ENCODE measurements at regions not wholly inside any gene's neighbourhood (a gene's known extent, or its start where the extent isn't known, plus 50 kb on each side); places are given as distances from the start of the nearest gene placed in this dataset.

- TF ChIP-seq POLR2A (IDR thresholded peaks at IDR 0.05) (no peak), CTCF (IDR thresholded peaks at IDR 0.05) (no peak)
Observed at GRCh38 chr22:34798605-34799004, 267.4 kb upstream of the ISX start.

All from testis (tissue), 2 donors.